HG03045 (cell line): ENCODE measurements at regions not wholly inside any gene's neighbourhood (a gene's known extent, or its start where the extent isn't known, plus 50 kb on each side); places are given as distances from the start of the nearest gene placed in this dataset.
"Not testable (repeated sequence)": the region's sequence is repeated elsewhere in the genome, so short reads cannot be mapped to it uniquely, and the experiment has no call there.

Experiments used
- ATAC-seq: cut with Tn5 transposase; IDR thresholded peaks from one replicate; pipeline ENCODE4 v1.9.1; 2021; ENCODE audit warnings: mild to moderate bottlenecking, moderate library complexity; ENCODE audit not compliant: unreplicated experiment

- no peak for ATAC-seq
Measured at GRCh38 chr5:39674209-39675082, 249.7 kb upstream of the DAB2 start.

GRCh38 chr5:39671561-39671961 is 246.8 kb upstream of the DAB2 start:
- ATAC-seq: no peak

GRCh38 chr5:39670955-39671354 is 246.2 kb upstream of the DAB2 start:
- no peak for ATAC-seq

- ATAC-seq: no peak
Measured at GRCh38 chr5:39670391-39670790, 245.6 kb upstream of the DAB2 start.

- ATAC-seq: no peak
Measured at GRCh38 chr5:39668980-39669379, 244.2 kb upstream of the DAB2 start.

- no peak for ATAC-seq
Measured at GRCh38 chr5:39665328-39665727, 240.5 kb upstream of the DAB2 start.

- ATAC-seq: no peak
Measured at GRCh38 chr5:39662945-39663344, 238.2 kb upstream of the DAB2 start.

- ATAC-seq: no peak
Measured at GRCh38 chr5:39661026-39661779, 236.4 kb upstream of the DAB2 start.

- no peak for ATAC-seq
Measured at GRCh38 chr5:39660020-39660419, 235.2 kb upstream of the DAB2 start.

- no peak for ATAC-seq
Measured at GRCh38 chr5:39658866-39659265, 234.1 kb upstream of the DAB2 start.

- no peak for ATAC-seq
Measured at GRCh38 chr5:39657943-39658342, 233.2 kb upstream of the DAB2 start.

GRCh38 chr5:39656600-39656999 is 231.8 kb upstream of the DAB2 start:
- ATAC-seq: no peak

GRCh38 chr5:39654715-39655114 is 229.9 kb upstream of the DAB2 start:
- ATAC-seq: no peak

- not testable (repeated sequence) for ATAC-seq
Measured at GRCh38 chr5:39652481-39652880, 227.7 kb upstream of the DAB2 start.

GRCh38 chr5:39652036-39652435 is 227.3 kb upstream of the DAB2 start:
- ATAC-seq: no peak

- ATAC-seq: no peak
Measured at GRCh38 chr5:39650008-39650762, 225.4 kb upstream of the DAB2 start.

- ATAC-seq: no peak
Measured at GRCh38 chr5:39648848-39649227, 224.1 kb upstream of the DAB2 start.

- no peak for ATAC-seq
Measured at GRCh38 chr5:39648085-39648847, 223.5 kb upstream of the DAB2 start.

GRCh38 chr5:39640552-39640951 is 215.8 kb upstream of the DAB2 start:
- peak; percentile 95 for ATAC-seq

GRCh38 chr5:39639618-39640089 is 214.9 kb upstream of the DAB2 start:
- ATAC-seq: no peak

GRCh38 chr5:39638813-39639212 is 214.0 kb upstream of the DAB2 start:
- ATAC-seq: no peak
